8988T (cell line): ENCODE measurements at regions not wholly inside any gene's neighbourhood (a gene's known extent, or its start where the extent isn't known, plus 50 kb on each side); places are given as distances from the start of the nearest gene placed in this dataset.
"Not testable (repeated sequence)": the region's sequence is repeated elsewhere in the genome, so short reads cannot be mapped to it uniquely, and the experiment has no call there.

Experiments used
- DNase-seq: peaks from one replicate; pipeline ENCODE4 v3.0.0; 2011

DNA sequence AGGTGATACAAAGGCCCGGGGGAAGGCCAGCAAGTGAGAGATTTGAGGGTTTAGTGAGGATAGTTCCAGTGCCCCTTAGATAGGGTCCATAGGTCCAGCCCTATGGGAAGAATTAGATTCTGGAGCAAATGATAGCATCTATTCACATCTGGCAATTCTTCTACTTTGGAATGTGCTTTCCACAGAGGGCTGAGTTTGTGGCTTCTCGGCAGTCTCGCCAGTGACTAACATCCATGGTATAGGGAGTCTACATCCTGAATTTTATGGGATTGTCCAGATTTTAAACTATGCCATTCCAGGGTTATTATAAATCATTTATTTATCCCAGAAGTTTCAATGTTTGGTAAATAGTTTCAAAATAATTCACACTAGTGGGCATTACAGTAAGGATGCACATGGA, 207.3 kb upstream of the ADO start:
- no peak for DNase-seq

GRCh38 chr10:62599161-62599560, 205.4 kb upstream of the ADO start:
- DNase-seq = no peak

DNA sequence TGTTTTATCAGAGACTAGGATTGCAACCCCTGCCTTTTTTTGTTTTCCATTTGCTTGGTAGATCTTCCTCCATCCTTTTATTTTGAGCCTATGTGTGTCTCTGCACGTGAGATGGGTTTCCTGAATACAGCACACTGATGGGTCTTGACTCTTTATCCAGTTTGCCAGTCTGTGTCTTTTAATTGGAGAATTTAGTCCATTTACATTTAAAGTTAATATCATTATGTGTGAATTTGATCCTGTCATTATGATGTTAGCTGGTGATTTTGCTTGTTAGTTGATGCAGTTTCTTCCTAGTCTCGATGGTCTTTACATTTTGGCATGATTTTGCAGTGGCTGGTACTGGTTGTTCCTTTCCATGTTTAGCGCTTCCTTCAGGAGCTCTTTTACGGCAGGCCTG, 198.0 kb upstream of the ADO start:
- not testable (repeated sequence) for DNase-seq

DNA sequence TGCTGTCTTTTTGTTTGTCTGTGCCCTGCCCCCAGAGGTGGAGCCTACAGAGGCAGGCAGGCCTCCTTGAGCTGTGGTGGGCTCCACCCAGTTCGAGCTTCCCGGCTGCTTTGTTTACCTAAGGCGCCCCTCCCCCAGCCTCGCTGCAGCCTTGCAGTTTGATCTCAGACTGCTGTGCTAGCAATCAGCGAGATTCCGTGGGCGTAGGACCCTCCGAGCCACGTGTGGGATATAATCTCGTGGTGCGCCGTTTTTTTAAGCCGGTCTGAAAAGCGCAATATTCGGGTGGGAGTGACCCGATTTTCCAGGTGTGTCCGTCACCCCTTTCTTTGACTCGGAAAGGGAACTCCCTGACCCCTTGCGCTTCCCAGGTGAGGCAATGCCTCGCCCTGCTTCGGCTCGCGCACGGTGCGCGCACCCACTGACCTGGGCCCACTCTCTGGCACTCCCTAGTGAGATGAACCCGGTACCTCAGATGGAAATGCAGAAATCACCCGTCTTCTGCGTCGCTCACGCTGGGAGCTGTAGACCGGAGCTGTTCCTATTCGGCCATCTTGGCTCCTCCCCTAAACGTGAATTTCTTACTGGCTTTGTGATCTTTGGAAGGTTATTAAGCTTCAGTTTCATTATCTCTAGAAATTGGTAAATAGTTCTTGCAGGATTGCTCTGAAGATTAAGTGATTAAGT, 196.2 kb upstream of the ADO start:
- DNase-seq = not testable (repeated sequence)

DNA sequence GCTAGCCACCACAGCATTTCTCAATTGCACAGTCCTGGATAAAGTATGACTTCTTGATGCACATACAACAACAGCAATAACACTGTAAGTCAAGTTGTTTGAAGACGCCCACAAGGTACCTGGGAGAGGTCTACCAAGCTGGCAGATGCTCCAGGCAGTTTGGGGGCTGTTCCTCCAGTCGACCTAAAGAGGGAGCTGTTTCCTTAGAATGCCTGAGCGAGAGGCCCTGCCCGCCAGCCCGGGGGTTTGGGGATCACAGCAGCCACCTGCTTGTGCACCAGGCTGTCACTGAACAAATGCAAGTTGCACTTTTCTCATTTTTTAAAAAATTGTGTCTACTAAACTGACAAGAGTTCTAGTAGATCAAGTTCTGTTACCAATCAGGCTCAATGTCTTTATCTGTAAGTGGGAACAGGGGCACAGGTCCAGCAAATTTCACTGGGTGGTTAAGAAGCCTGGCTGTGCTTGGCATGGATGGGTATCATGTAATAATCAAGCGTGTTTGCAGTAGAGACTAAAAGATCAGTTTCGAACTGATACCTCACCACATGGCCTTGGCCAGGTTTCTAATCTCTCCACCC, 193.8 kb upstream of the ADO start:
- peak; percentile 34 for DNase-seq

DNA sequence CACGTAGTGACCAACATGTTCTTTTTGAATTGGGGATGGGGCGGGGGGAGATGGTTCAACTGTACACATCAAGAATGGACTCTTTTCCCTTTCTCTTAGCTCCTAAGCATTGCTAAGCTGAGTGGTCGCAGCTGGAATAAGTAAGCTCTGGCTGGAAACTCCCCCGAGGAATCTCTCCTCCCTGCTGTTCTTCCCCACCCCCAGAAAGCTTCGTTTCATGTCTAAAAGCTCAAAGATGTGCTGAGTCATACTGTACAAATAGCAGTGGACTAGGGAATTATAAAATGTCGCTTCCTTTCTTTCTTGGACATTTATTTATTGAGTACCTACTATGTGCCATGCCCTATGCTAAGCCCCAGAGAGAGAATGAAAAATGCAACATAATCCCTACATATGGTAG, 191.1 kb upstream of the ADO start:
- DNase-seq = no peak

- no peak for DNase-seq
Observed at GRCh38 chr10:62613859-62614258, 190.7 kb upstream of the ADO start.

GRCh38 chr10:62614389-62615157, 189.9 kb upstream of the ADO start:
- no peak for DNase-seq

- DNase-seq = no peak
Observed at GRCh38 chr10:62616885-62617590, 187.5 kb upstream of the ADO start.

DNA sequence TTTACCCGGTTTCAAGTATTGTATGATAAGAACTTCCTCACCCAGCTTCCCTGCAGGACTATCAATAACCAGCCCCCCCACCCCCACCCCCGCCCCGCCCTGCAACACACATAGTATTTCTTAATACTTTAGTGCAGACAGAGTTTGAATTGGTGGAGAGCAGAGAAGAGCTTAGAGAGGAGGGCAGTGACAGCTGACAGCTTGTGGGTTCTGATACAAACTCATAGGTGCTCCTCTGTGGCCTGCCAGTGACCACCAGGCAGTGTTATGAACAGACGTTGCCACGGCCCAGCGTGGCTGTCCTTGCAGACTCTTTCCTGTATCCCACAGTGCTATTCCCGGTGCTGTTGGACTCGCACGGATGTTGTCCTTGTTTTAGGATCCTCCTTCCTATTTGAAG, 186.9 kb upstream of the ADO start:
- DNase-seq = no peak

DNA sequence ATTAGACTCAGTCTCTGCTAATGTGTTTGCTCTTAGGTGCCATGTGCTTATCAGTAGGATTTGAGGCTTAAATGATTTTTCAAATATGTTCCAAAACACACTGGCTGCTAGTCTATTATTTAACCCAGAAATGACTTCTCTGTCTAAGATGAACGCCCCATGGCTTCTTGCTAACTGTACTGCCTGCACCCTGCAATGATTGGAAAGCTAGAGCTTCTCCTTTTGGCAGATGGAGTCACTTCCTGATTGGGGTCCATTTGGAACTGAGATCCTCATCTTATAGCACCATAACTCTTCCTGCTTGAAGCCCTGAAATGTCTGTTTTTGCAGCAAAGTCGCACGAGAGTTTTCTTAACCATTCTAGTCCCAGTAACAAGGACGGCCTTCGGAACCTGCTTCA, 186.5 kb upstream of the ADO start:
- no peak for DNase-seq

DNA sequence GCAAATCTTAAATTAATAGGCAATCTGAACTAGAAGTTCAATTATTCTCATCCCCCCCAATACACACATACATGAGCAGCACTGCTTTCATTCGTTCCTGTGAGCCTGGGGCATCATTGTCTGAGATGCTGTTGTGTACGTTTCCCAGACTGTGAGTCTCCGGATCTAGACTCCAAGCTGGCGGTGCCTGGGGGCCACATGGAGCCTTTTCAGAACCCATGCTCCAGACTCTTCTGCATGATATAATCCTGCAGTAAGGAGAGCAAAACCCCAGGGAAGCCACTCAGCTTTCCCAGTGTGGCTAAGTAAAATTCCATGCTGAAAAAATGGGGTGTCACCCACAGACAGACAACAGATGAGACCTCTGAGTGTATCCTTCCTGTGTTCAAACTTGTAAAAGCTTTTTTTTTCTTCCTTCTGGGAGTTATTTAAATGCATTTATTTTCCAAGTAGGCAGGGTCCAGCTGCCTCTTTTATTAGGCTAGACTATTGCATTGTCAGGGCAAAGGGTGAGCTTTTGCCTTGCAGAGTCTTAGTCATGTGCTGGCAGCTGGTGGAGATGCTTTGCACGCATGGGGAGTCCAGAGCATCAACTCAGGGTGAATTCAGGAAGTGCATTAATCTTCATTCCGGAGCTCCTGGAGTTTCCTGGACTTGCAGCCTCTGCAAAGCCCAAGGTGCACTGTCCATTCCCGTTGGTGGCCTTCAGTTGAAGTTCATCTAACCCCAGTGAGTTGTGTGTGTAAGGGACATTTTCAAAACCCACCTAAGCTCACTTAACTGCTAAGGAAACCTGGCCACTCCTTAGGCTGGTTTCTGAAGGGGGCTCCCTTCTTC, 185.7 kb upstream of the ADO start:
- DNase-seq = no peak

DNA sequence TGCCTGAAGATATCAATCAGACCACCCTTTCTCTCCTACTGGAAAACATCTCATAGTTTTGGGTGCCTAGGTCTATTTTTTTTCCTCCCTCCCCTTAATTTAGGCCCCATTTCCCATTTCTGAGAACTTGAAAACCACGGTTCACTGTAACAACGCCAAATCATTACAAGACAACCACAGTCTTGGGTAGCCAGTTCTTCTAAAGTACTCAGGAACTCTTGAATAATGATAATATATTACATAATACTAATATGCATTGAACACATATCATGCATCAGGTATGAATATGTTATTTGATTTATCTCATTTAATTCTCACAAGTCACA, 185.1 kb upstream of the ADO start:
- no peak for DNase-seq

DNA sequence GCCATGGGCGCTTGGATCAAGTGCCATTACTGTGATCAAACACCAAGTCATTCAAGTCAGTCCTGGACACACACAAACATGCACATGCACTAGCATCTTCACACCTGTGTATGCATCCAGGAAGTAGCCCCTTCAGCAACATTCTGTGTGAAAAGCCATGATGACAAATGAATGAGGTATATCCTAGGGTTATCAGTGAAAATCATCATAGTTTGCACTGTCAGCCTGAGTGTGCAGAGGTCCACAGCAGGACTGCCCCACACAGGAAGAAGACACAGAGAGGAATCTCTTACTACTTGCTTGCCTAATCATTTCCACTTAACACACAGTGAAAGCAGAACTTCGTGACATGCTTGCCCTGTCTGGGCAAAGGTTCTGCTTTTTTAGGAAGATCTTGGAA, 184.0 kb upstream of the ADO start:
- DNase-seq = no peak

DNA sequence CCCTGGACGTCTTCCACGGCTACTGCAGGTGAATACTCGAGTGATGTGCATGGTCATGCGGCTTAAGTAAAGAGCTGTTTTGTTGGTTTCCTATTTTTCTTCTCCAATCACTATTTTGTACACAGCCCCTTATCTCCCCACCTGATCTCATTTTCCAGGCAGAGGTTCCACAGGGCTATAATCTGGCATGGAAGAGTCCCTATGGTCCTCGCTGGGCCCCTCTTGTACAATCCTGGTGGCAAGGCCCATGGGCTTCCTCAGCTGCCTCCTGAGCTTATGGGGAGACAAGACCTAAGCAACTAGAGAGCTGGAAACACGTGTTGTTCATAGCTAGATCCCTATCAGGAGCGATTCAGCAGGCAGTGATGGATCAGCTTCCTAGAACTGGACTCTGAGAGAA, 181.3 kb upstream of the ADO start:
- no peak for DNase-seq

GRCh38 chr10:62625484-62625883, 179.0 kb upstream of the ADO start:
- DNase-seq = no peak

DNA sequence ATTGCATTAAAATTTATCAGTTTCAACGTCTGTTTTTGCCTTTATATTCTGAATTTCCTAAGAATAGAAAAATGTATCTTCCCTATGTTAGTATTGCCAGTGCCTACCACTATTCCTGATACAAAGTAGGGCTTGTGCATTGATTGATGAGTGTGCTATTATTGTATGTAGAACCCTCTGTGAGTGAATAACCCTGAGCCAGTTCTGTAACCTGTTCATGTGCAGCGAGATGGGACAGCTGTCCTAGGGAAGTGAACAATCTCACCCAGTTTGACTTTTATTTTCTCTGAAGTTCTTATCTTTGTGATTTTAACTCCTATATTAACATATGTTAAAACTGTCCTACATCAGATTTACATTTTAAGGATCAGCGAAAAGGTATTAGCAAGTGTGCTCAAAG, 178.4 kb upstream of the ADO start:
- DNase-seq = no peak

GRCh38 chr10:62626817-62627216, 177.7 kb upstream of the ADO start:
- no peak for DNase-seq

DNA sequence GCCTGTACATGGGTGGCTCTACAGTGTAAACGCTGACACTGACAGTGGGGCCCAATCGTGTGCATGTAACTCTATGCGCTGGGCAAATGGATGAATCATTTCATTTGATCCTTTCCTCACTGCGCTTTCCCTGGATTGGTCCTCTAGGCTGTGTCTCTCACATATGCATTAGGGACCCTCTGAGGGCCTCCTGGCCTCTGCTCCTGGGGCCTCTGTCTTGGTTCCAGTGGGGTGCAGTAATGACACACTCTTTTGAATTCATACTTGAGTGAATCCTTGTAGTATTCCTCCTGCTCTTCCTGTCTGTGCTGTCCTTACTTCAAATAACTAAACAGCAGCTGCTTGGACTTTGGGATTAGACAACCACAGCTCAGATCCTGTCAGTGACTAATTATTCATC, 176.5 kb upstream of the ADO start:
- no peak for DNase-seq

GRCh38 chr10:62631241-62631640, 173.3 kb upstream of the ADO start:
- DNase-seq = no peak

DNA sequence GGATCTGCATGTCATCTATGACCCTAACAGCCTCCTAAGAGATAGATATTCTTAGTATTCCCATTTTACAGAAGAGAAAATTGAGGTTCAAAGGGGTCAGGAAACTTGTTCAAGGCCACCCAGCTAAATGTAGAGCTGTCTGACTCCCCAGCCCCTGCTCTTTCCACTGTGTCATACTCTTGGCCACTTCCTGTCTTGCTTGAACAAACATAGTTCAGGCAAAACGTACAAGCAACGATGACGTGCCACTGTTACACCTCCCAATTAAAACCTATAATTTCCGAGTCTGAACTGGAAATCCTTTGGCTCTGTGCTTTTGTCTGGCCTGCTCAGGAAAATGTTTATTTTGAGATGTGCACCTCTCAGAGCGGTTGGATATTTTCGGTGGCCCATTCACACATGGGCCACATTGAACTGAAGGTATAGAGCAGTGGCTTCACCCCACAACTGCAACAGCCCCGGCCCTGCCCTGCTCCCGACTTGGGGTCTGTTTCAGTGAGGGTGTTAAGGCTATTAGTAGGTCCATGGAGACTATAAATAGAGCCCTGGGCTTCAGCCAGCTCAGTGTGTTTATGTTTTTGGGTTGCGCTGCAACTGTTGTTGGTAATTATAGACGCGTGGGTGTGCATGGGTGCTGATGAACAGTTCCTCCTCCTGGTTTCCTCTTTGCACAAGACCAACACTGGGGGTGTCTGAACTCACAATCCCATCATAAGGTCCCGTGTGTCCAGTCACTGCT, 172.3 kb upstream of the ADO start:
- DNase-seq = no peak

- DNase-seq = no peak
Observed at GRCh38 chr10:62633976-62634375, 170.5 kb upstream of the ADO start.
